HCT116 (cell line): ENCODE measurements at regions not wholly inside any gene's neighbourhood (a gene's known extent, or its start where the extent isn't known, plus 50 kb on each side); places are given as distances from the start of the nearest gene placed in this dataset.

Experiments
- ATAC-seq: fragments of 200-7000 bp; cut with Tn5 transposase; 2 replicates; pipeline ENCODE4 v1.9.1; 2020; ENCODE audit warnings: mild to moderate bottlenecking, moderate library complexity
- BruUV-seq: library from RNA; stranded (reverse); fragments of 400-500 nt; replicated peaks from 2 replicates; lab custom pipeline; 2021; lab: Mats Ljungman, UMichigan
- CTCF ChIA-PET: fragments of 300-600 bp; sonication (Branson Sonifier 250); formaldehyde crosslinking; loops from one replicate; lab custom pipeline; 2021; ENCODE audit warnings: antibody characterized with exemption; lab: Charles Lee
- POLR2A ChIA-PET: fragments of 300-600, 350-600 bp; sonication (Branson Sonifier 250); formaldehyde crosslinking; loops from one replicate; lab custom pipeline; 2021; ENCODE audit warnings: antibody characterized with exemption; lab: Charles Lee
- RAD21 ChIA-PET, 2 experiments: fragments of 300-600 bp; sonication (Branson Sonifier 250); formaldehyde crosslinking; loops; one replicate each; lab custom pipeline; 2023; ENCODE audit warnings: low total read pairs in 2 of 2; ENCODE audit not compliant: uncharacterized antibody in 2 of 2, unreplicated experiment in 2 of 2, low non-redundant PET in 1 of 2; lab: Charles Lee
- DNase-seq: peaks from one replicate; pipeline ENCODE4 v3.0.0-alpha.2; 2010; ENCODE audit warnings: low read depth, low spot score
- H2AFZ ChIP-seq: fragments of 200-600 bp; shearing (Covaris generic), sonication (generic); 2 replicates; pipeline ENCODE4 v1.6.1; 2017; ENCODE audit warnings: low read depth, mixed run types, mixed read lengths, antibody characterized with exemption, low read length; ENCODE audit not compliant: poor library complexity, severe bottlenecking
- H3K27ac ChIP-seq: 2 replicates; pipeline ENCODE4 v1.5.1; 2012; ENCODE audit warnings: low read depth, low read length
- H3K27me3 ChIP-seq: fragments of 200-600 bp; sonication (generic); 2 replicates; pipeline ENCODE4 v1.6.1; 2016; ENCODE audit warnings: mixed run types, low read length, mixed read lengths; ENCODE audit not compliant: insufficient read depth
- H3K36me3 ChIP-seq, 2 experiments: fragments of 200-500 bp in 1 of 2; fragments of 200-600 bp in 1 of 2; sonication (Bioruptor generic) in 1 of 2; sonication (generic) in 1 of 2; 2 replicates each; pipeline versions ENCODE4 v1.5.1 to v1.6.1; 2014 to 2016; ENCODE audit warnings: low read length in 2 of 2, inconsistent platforms in 1 of 2, mixed read lengths in 1 of 2, mixed run types in 1 of 2; ENCODE audit not compliant: insufficient read depth in 2 of 2, control insufficient read depth in 1 of 2
- H3K4me1 ChIP-seq, 2 experiments: fragments of 200-600 bp in 1 of 2; sonication (generic) in 1 of 2; 2 replicates each; pipeline versions ENCODE4 v1.5.1 to v1.6.1; 2012 to 2017; ENCODE audit warnings: low read length in 2 of 2, inconsistent platforms in 1 of 2, mild to moderate bottlenecking in 1 of 2, mixed read lengths in 1 of 2, mixed run types in 1 of 2, moderate library complexity in 1 of 2; ENCODE audit not compliant: insufficient read depth in 2 of 2, control insufficient read depth in 1 of 2
- H3K4me2 ChIP-seq: fragments of 200-600 bp; sonication (generic); 2 replicates; pipeline ENCODE4 v1.6.1; 2017; ENCODE audit warnings: mixed run types, low read length, mixed read lengths
- H3K4me3 ChIP-seq, 2 experiments: fragments of 200-600 bp in 1 of 2; sonication (generic) in 1 of 2; replicated peaks in 1 of 2; 2 replicates each; pipeline ENCODE4 v1.5.1; 2011 to 2016; ENCODE audit warnings: low read length in 2 of 2, control low read depth in 1 of 2, low read depth in 1 of 2, mild to moderate bottlenecking in 1 of 2, mixed read lengths in 1 of 2, mixed run types in 1 of 2
- H3K79me2 ChIP-seq: fragments of 200-600 bp; sonication (generic); 2 replicates; pipeline ENCODE4 v1.6.1; 2017; ENCODE audit warnings: mild to moderate bottlenecking, mixed run types, low read length, moderate library complexity, mixed read lengths; ENCODE audit not compliant: insufficient read depth
- H3K9ac ChIP-seq: fragments of 200-600 bp; sonication (generic); 2 replicates; pipeline ENCODE4 v1.6.1; 2016; ENCODE audit warnings: low read length, mixed read lengths
- H3K9me2 ChIP-seq: fragments of 200-600 bp; sonication (generic), shearing (Covaris generic); 2 replicates; pipeline ENCODE4 v1.6.1; 2017; ENCODE audit warnings: mixed run types, mild to moderate bottlenecking, moderate library complexity; ENCODE audit not compliant: insufficient read depth
- H3K9me3 ChIP-seq, 2 experiments: fragments of 200-500 bp in 1 of 2; fragments of 200-600 bp in 1 of 2; sonication (Bioruptor generic) in 1 of 2; sonication (generic) in 1 of 2; 2 replicates each; pipeline ENCODE4 v1.6.1; 2014 to 2017; ENCODE audit warnings: low read length in 2 of 2, mixed read lengths in 2 of 2, inconsistent platforms in 1 of 2, low read depth in 1 of 2, mild to moderate bottlenecking in 1 of 2, mixed run types in 1 of 2, moderate library complexity in 1 of 2; ENCODE audit not compliant: control insufficient read depth in 1 of 2, insufficient read depth in 1 of 2
- H4K20me1 ChIP-seq: fragments of 200-600 bp; sonication (generic), shearing (Covaris generic); 2 replicates; pipeline ENCODE4 v1.6.1; 2017; ENCODE audit warnings: mixed run types, mild to moderate bottlenecking, moderate library complexity; ENCODE audit not compliant: insufficient read depth
- CBX3 ChIP-seq: IDR thresholded peaks from 2 replicates; pipeline ENCODE4 v1.6.1; 2012; ENCODE audit warnings: low read depth
- JUND ChIP-seq: IDR thresholded peaks from 2 replicates; pipeline ENCODE4 v1.6.1; 2012
- POLR2A ChIP-seq: IDR thresholded peaks from 2 replicates; pipeline ENCODE4 v1.7.0; 2011; ENCODE audit warnings: borderline replicate concordance; ENCODE audit not compliant: insufficient read depth, insufficient read length; ENCODE audit errors: extremely low read depth
- RAD21 ChIP-seq: IDR thresholded peaks from 2 replicates; pipeline ENCODE4 v1.6.1; 2012; ENCODE audit warnings: low read depth, mild to moderate bottlenecking
- TCF7L2 ChIP-seq: IDR thresholded peaks from 2 replicates; pipeline ENCODE4 v1.7.0; 2011; ENCODE audit warnings: borderline replicate concordance, inconsistent platforms; ENCODE audit not compliant: insufficient read depth, insufficient read length; ENCODE audit errors: extremely low read depth
- ZFX ChIP-seq: fragments of 450-650 bp; IDR thresholded peaks from 2 replicates; pipeline ENCODE4 v1.6.1; 2017
- ZNF274 ChIP-seq: fragments of 200-500 bp; sonication (Bioruptor generic); IDR thresholded peaks from 2 replicates; pipeline ENCODE4 v1.6.1; 2014; ENCODE audit warnings: mild to moderate bottlenecking, low read depth, low read length, inconsistent platforms
- intact Hi-C: fragments of 100-400 bp; cut with micrococcal nuclease; formaldehyde crosslinking; loops from 2 replicates; pipeline ENCODE4 v1.10.0; 2022
- TF ChIP-seq, protein P1 (sequence below): IDR thresholded peaks from 2 replicates; pipeline ENCODE4 v1.6.1; 2012
- TF ChIP-seq, protein P2 (sequence below), 3 experiments: fragments of 200-600 bp in 1 of 3; sonication (generic) in 1 of 3; IDR thresholded peaks in 2 of 3; conservative IDR thresholded peaks in 1 of 3; 2 replicates each; pipeline ENCODE4 v1.5.1; 2012 to 2017; ENCODE audit warnings: low read depth in 2 of 3, low read length in 2 of 3, antibody characterized with exemption in 1 of 3, borderline replicate concordance in 1 of 3, control low read depth in 1 of 3, mild to moderate bottlenecking in 1 of 3, mixed read lengths in 1 of 3, mixed run types in 1 of 3, moderate library complexity in 1 of 3; ENCODE audit not compliant: insufficient read depth in 1 of 3

DNA sequence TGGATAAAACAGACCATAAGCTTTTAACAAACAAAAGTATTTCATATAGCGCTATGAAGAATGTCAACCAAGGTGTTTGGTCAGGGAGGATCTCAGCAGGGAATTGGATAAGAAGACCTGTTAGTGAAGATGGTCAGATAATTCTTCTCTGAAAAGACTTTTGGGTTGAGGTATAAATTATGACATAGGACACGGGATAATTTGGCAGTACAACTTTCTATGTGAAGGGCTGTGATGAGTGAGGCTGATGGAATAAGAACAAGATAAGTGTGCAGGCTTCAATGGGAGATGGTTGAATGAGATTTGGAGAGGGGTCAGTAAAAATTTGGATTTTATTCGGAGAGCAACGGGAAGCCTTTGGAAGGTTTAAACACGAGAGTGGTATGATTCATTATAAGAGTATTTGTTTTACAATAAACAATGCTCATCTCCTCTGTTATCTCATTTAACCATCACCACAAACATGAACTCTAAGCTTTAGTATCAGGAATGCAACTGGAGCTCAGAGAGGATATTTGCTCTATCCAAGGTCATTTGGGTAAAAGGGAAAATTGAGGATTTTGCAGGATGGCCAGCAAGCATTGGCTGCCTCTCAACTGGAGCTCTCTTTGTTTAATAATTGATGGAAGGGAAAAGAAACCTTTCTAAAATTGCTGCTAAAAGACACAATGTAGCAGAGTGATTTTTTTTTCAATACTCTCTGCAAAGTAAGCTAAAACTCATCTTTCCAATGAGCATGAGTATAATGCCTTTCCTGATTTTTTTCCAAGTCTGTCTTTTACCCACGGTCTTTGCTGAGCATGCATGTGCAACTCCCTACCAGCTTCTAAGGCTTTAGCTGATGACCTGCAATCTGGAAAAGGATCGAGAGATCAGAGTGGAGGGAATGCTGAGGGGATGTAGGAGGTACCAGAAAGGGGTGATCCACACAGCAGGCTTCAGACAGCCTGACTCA is 534.0 kb downstream of the CBLN4 start (continued):
- TF ChIP-seq RAD21 (no peak), ZFX (no peak), TCF7L2 (no peak)
- TF ChIP-seq, protein P1, sequence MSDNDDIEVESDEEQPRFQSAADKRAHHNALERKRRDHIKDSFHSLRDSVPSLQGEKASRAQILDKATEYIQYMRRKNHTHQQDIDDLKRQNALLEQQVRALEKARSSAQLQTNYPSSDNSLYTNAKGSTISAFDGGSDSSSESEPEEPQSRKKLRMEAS: no peak
- TF ChIP-seq, protein P2, sequence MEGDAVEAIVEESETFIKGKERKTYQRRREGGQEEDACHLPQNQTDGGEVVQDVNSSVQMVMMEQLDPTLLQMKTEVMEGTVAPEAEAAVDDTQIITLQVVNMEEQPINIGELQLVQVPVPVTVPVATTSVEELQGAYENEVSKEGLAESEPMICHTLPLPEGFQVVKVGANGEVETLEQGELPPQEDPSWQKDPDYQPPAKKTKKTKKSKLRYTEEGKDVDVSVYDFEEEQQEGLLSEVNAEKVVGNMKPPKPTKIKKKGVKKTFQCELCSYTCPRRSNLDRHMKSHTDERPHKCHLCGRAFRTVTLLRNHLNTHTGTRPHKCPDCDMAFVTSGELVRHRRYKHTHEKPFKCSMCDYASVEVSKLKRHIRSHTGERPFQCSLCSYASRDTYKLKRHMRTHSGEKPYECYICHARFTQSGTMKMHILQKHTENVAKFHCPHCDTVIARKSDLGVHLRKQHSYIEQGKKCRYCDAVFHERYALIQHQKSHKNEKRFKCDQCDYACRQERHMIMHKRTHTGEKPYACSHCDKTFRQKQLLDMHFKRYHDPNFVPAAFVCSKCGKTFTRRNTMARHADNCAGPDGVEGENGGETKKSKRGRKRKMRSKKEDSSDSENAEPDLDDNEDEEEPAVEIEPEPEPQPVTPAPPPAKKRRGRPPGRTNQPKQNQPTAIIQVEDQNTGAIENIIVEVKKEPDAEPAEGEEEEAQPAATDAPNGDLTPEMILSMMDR (IDR thresholded peaks at IDR 0.05 in 2 of 3, conservative IDR thresholded peaks at IDR 0.05 in 1 of 3; ENCODE audit: borderline replicate concordance in 1 of 3, insufficient read depth in 1 of 3, low read depth in 2 of 3, low read length in 2 of 3): no peak
- TF ChIP-seq, all 23 proteins: peak for 0

DNA sequence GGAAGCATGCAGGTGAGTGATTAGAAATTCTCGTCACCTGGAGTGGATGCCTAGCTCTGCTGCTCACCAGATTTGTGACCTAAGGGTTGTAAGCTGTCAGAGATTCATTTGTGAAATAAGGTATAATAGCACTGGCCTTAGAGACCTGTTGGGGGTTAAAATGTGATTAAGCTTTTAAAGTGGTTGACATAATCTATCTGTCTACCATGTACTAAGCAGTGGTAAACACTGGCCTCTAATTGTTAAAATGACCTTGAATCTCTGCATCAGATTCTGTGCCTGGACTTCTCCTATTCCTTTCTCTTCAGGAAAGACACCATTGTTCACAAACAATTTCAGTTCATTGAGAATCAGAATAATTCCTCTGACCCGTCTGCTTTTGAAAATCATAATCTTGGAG is 536.2 kb downstream of the CBLN4 start:
- no peak for ATAC-seq
- BruUV-seq: no TSS peak
- POLR2A ChIA-PET: no interaction called here
- Histone ChIP-seq H3K79me2 (no peaks in the 10 kb centered on the region), H4K20me1 (no peaks in the 10 kb centered on the region), H3K4me3 (no peak overlapping the region), H2AFZ (no peak overlapping the region), H3K27ac (no peak overlapping the region), H3K4me2 (no peak overlapping the region), H3K4me1 (no peaks in the 10 kb centered on the region), H3K9ac (no peak overlapping the region), H3K9me3 (peaks cover 14 to 35% of the 10 kb centered on the region in 2 experiments; a peak in 2 of 4 replicates), H3K9me2 (no peaks in the 10 kb centered on the region), H3K27me3 (no peaks in the 10 kb centered on the region), H3K36me3 (no peaks in the 10 kb centered on the region)
- CTCF ChIA-PET: no interaction called here
- DNase-seq: no peak
- TF ChIP-seq POLR2A (no peak), CBX3 (no peak), ZNF274 (no peak), JUND (no peak)
- TF ChIP-seq, protein P2 (IDR thresholded peaks at IDR 0.05 in 2 of 3, conservative IDR thresholded peaks at IDR 0.05 in 1 of 3; ENCODE audit: borderline replicate concordance in 1 of 3, insufficient read depth in 1 of 3, low read depth in 2 of 3, low read length in 2 of 3): no peak
- TF ChIP-seq, protein P1: no peak
- intact Hi-C loops: no loop called here
- RAD21 ChIA-PET: no interaction called here
